PC-3 (cell line): ENCODE measurements at regions not wholly inside any gene's neighbourhood (a gene's known extent, or its start where the extent isn't known, plus 50 kb on each side); places are given as distances from the start of the nearest gene placed in this dataset.

Experiments
- EZH2 ChIP-seq: fragments of 300-600 bp; sonication (generic); IDR thresholded peaks from one replicate; pipeline ENCODE4 v1.6.1; 2017; ENCODE audit warnings: antibody characterized with exemption, mild to moderate bottlenecking, low read length; ENCODE audit not compliant: unreplicated experiment
- EZH2phosphoT487 ChIP-seq: fragments of 300-600 bp; sonication (generic); IDR thresholded peaks from 2 replicates; pipeline ENCODE4 v1.6.1; 2018; ENCODE audit warnings: mild to moderate bottlenecking, antibody characterized with exemption, low read length, borderline replicate concordance
- TF ChIP-seq, protein P1 (sequence below): fragments of 300-600 bp; sonication (generic); conservative IDR thresholded peaks from 2 replicates; pipeline ENCODE4 v1.5.1; 2017; ENCODE audit warnings: antibody characterized with exemption, low read depth, mild to moderate bottlenecking, low read length

GRCh38 chr2:226496273-226496550 lies 303.4 kb downstream of the IRS1 start:
- TF ChIP-seq, protein P1, sequence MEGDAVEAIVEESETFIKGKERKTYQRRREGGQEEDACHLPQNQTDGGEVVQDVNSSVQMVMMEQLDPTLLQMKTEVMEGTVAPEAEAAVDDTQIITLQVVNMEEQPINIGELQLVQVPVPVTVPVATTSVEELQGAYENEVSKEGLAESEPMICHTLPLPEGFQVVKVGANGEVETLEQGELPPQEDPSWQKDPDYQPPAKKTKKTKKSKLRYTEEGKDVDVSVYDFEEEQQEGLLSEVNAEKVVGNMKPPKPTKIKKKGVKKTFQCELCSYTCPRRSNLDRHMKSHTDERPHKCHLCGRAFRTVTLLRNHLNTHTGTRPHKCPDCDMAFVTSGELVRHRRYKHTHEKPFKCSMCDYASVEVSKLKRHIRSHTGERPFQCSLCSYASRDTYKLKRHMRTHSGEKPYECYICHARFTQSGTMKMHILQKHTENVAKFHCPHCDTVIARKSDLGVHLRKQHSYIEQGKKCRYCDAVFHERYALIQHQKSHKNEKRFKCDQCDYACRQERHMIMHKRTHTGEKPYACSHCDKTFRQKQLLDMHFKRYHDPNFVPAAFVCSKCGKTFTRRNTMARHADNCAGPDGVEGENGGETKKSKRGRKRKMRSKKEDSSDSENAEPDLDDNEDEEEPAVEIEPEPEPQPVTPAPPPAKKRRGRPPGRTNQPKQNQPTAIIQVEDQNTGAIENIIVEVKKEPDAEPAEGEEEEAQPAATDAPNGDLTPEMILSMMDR: no peak
- no peak for TF ChIP-seq EZH2phosphoT487
- no peak for TF ChIP-seq EZH2
